ENCODE measurements at regions not wholly inside any gene's neighbourhood (a gene's known extent, or its start where the extent isn't known, plus 50 kb on each side); places are given as distances from the start of the nearest gene placed in this dataset.

DNA sequence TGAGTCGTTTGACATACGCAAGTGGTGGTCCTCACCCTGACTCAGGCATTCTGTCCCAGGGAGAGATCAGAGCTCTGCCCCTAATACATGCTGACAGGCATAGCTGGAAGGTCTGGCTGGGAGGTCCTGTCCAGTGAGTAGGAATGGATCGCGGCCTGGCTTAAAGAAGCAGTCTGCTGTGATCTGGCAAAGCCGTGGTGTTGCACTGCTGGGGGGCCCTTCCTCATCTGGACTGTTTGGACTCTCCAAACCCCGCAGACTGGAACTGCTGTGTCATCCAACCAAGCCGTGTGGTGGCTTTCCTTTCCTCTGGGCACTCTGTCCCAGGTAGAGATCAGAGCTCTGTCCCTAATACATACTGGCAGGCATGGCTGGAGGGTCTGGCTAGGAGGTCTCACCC is 64.3 kb upstream of the MAGEB16 start:
- CTCF ChIA-PET = no interaction called here

DNA sequence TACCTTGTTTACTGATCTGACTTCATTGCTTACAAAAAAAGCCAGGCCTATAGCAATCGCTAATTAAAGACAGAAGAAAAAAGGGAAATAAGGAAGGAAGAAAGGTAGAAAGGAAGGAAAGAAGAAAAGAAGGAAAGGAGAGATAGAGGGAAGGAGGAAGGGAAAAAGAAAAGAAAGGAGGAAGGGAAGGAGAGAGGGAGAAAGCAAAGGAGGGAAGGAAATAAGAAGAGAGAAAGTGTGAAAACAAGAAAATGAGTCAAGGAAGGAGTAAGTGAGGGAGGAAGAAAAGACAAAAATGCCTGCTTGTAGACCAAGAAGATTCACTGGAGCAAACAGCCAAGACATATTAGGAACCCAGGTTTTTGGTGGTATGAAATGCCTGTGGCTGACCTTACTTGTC is 57.0 kb upstream of the MAGEB16 start:
- BruUV-seq (replicated peaks) = no TSS peak
- POLR2A ChIA-PET (ENCODE audit: unreplicated experiment) = no interaction called here
- Histone ChIP-seq H3K9me2 (ENCODE audit: insufficient read depth) (no peaks in the 10 kb centered on the region), H3K36me3 (ENCODE audit: low read depth) (no peaks in the 10 kb centered on the region), H3K27ac (no peak overlapping the region), H3K4me1 (replicated peaks; ENCODE audit: insufficient read depth) (no peaks in the 10 kb centered on the region), H3K27me3 (ENCODE audit: insufficient read depth, low read depth) (no peaks in the 10 kb centered on the region), H3K4me2 (no peak overlapping the region), H3K9me3 (ENCODE audit: insufficient read depth, low read depth) (no peaks in the 10 kb centered on the region), H3F3A (ENCODE audit: insufficient read depth, low read depth) (no peaks in the 10 kb centered on the region), H3K79me2 (ENCODE audit: low read depth) (no peaks in the 10 kb centered on the region), H2AFZ (no peak overlapping the region), H3K4me3 (no peak overlapping the region), H4K20me1 (ENCODE audit: insufficient read depth) (no peaks in the 10 kb centered on the region)
- intact Hi-C loops (cut with micrococcal nuclease; ENCODE audit: unreplicated experiment) = loop anchor here (5.0 kb wide), 1 partner anchor 579 kb away; no protein-coding TSS in a partner anchor
- DNase-seq = no peak
- CTCF ChIA-PET = no interaction called here
- TF ChIP-seq, protein P1, sequence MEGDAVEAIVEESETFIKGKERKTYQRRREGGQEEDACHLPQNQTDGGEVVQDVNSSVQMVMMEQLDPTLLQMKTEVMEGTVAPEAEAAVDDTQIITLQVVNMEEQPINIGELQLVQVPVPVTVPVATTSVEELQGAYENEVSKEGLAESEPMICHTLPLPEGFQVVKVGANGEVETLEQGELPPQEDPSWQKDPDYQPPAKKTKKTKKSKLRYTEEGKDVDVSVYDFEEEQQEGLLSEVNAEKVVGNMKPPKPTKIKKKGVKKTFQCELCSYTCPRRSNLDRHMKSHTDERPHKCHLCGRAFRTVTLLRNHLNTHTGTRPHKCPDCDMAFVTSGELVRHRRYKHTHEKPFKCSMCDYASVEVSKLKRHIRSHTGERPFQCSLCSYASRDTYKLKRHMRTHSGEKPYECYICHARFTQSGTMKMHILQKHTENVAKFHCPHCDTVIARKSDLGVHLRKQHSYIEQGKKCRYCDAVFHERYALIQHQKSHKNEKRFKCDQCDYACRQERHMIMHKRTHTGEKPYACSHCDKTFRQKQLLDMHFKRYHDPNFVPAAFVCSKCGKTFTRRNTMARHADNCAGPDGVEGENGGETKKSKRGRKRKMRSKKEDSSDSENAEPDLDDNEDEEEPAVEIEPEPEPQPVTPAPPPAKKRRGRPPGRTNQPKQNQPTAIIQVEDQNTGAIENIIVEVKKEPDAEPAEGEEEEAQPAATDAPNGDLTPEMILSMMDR (conservative IDR thresholded peaks at IDR 0.05) = no peak
- TF ChIP-seq EZH2 (IDR thresholded peaks at IDR 0.05; ENCODE audit: low read depth) = no peak

More for the DNA sequence above, 64.3 kb upstream of the MAGEB16 start:
- no peak overlapping the region for H3K27ac ChIP-seq
- no peaks in the 10 kb centered on the region for H3K4me1 ChIP-seq (replicated peaks; ENCODE audit: insufficient read depth)
- H3K27me3 ChIP-seq (ENCODE audit: insufficient read depth, low read depth) = no peaks in the 10 kb centered on the region
- TF ChIP-seq, protein P1 (conservative IDR thresholded peaks at IDR 0.05) = no peak
- TF ChIP-seq EZH2 (IDR thresholded peaks at IDR 0.05; ENCODE audit: low read depth) = no peak
- H3K4me3 ChIP-seq = no peak overlapping the region
- H3F3A ChIP-seq (ENCODE audit: insufficient read depth, low read depth) = no peaks in the 10 kb centered on the region
- no peak overlapping the region for H3K4me2 ChIP-seq
- no peaks in the 10 kb centered on the region for H3K9me3 ChIP-seq (ENCODE audit: insufficient read depth, low read depth)
- H2AFZ ChIP-seq = no peak overlapping the region
- H3K79me2 ChIP-seq (ENCODE audit: low read depth) = no peaks in the 10 kb centered on the region
- intact Hi-C loops (cut with micrococcal nuclease; ENCODE audit: unreplicated experiment) = no loop called here
- H4K20me1 ChIP-seq (ENCODE audit: insufficient read depth) = no peaks in the 10 kb centered on the region
- POLR2A ChIA-PET (ENCODE audit: unreplicated experiment) = no interaction called here
- no peaks in the 10 kb centered on the region for H3K9me2 ChIP-seq (ENCODE audit: insufficient read depth)
- no peak for DNase-seq
- no peaks in the 10 kb centered on the region for H3K36me3 ChIP-seq (ENCODE audit: low read depth)
- BruUV-seq (replicated peaks) = no TSS peak

DNA sequence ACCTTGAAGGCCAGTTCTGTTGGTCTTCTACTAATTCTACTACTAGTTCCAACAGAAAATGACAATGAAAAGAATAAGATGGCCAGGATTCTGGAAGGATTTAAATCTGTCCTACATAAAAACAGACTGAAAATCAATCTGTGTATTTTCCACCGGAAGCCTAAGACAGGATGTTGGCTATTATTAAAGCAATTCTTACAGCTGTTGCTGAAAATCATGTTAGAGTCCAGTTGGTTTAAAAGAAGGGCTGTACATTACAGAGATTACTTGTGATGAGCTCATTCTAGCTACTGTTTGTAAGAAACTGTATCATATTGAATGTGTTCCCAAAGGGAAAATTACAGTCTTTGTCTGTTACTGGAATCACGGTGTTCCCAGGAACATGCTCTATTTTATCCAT is 54.8 kb upstream of the MAGEB16 start:
- H3K27me3 ChIP-seq (ENCODE audit: insufficient read depth, low read depth) = no peaks in the 10 kb centered on the region
- ChIA-PET POLR2A (ENCODE audit: unreplicated experiment) (no interaction called here), CTCF (no interaction called here)
- H3K4me2 ChIP-seq = no peak overlapping the region
- no peak for DNase-seq
- no peak for TF ChIP-seq EZH2 (IDR thresholded peaks at IDR 0.05; ENCODE audit: low read depth)
- TF ChIP-seq, protein P1 (conservative IDR thresholded peaks at IDR 0.05) = no peak
- no peaks in the 10 kb centered on the region for H3K79me2 ChIP-seq (ENCODE audit: low read depth)
- no peaks in the 10 kb centered on the region for H3K9me3 ChIP-seq (ENCODE audit: insufficient read depth, low read depth)
- no TSS peak for BruUV-seq (replicated peaks)
- H3K4me3 ChIP-seq = no peak overlapping the region
- H3K27ac ChIP-seq = no peak overlapping the region
- H3K4me1 ChIP-seq (replicated peaks; ENCODE audit: insufficient read depth) = no peaks in the 10 kb centered on the region
- no peaks in the 10 kb centered on the region for H3K9me2 ChIP-seq (ENCODE audit: insufficient read depth)
- no peaks in the 10 kb centered on the region for H4K20me1 ChIP-seq (ENCODE audit: insufficient read depth)
- no peaks in the 10 kb centered on the region for H3K36me3 ChIP-seq (ENCODE audit: low read depth)
- no peak overlapping the region for H2AFZ ChIP-seq
- intact Hi-C loops (cut with micrococcal nuclease; ENCODE audit: unreplicated experiment) = loop anchor here (5.0 kb wide), 1 partner anchor 581 kb away; no protein-coding TSS in a partner anchor
- H3F3A ChIP-seq (ENCODE audit: insufficient read depth, low read depth) = no peaks in the 10 kb centered on the region
